ENCODE measurements at regions not wholly inside any gene's neighbourhood (a gene's known extent, or its start where the extent isn't known, plus 50 kb on each side); places are given as distances from the start of the nearest gene placed in this dataset.

GRCh38 chr5:124182133-124182532 is 564.3 kb downstream of the ZNF608 start (continued):
- no peak for TF ChIP-seq SIN3A (conservative IDR thresholded peaks at IDR 0.05 in 1 of 2, IDR thresholded peaks at IDR 0.05 in 1 of 2; ENCODE audit: low read depth in 1 of 2, low read length in 2 of 2)
- no peak for TF ChIP-seq KDM1A (IDR thresholded peaks at IDR 0.05; ENCODE audit: borderline replicate concordance, low read length)
- TF ChIP-seq, protein P1, sequence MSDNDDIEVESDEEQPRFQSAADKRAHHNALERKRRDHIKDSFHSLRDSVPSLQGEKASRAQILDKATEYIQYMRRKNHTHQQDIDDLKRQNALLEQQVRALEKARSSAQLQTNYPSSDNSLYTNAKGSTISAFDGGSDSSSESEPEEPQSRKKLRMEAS (IDR thresholded peaks at IDR 0.05) = no peak
- TF ChIP-seq HDAC6 (IDR thresholded peaks at IDR 0.05; ENCODE audit: low read depth, low read length) = no peak

All from H1 (cell line).